ENCODE measurements at regions not wholly inside any gene's neighbourhood (a gene's known extent, or its start where the extent isn't known, plus 50 kb on each side); places are given as distances from the start of the nearest gene placed in this dataset.

- FAIRE-seq, result no peak
- DNase-seq (ENCODE audit: low spot score), result no peak
Measured at GRCh38 chr3:96169111-96169766, 645.2 kb upstream of the EPHA6 start.

GRCh38 chr3:96172917-96173316 lies 641.5 kb upstream of the EPHA6 start:
- DNase-seq (ENCODE audit: low spot score) (no peak), FAIRE-seq (no peak)

DNA sequence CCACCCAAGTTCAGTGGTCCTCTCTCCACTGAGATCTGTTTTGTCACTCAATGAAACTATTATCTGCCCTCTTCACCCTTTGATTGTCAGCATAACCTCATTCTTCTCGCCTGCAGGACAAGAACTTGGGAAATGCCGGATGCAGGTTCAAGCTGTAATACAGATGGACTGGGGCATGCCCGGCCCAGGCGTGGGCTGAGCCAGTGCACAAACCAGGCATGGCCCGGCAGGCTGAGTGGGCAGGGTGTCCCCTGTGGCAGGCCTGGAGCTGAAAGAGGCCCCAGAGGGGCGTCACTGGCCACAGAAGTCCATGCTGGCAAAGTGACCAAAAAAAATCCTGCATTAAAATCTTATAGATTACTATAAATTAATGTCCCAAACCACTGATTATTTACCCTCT lies 638.9 kb upstream of the EPHA6 start:
- DNase-seq (ENCODE audit: low spot score) (no peak), FAIRE-seq (no peak)

DNA sequence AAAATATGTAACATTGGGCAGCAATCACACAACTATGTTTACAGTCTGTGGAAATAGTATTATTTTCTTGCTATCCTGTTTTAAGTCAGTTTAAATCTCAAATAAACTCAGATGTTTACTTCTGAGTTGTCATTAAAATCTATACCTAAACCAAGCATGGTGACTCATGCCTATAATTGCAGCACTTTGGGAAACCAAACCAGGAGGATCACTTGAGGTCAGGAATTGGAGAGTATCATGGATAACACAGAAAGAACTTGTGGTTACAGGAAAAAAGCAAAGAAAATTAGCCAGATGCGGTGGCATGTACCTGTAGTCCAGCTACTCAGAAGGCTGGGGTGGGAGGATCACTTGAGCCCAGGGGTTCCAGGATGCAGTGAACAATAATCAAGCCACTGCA lies 631.6 kb upstream of the EPHA6 start:
- DNase-seq (ENCODE audit: low spot score) (no peak), FAIRE-seq (no peak)

DNA sequence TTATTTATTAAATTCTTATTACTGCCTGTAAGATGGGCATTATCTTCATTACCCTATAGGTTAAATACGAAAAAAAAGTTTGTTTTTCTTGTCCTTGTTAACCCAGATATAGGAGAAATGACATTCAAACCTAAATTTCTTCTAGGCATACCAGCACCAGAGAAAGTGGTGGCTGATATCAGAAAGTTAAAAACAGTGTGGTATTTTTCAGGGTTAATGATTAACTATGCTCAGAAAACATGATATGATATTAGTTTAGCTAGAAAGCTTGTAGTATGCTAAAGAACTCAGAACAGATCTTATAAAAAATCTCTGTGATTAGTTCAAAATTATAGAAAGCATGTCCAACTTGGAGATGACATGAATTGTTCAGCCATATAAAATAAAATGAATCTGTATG lies 630.5 kb upstream of the EPHA6 start:
- FAIRE-seq (no peak), DNase-seq (ENCODE audit: low spot score) (no peak)

- DNase-seq (ENCODE audit: low spot score), result no peak
- no peak for FAIRE-seq
Measured at GRCh38 chr3:96190024-96190616, 624.3 kb upstream of the EPHA6 start.

GRCh38 chr3:96192966-96193550 lies 621.3 kb upstream of the EPHA6 start:
- FAIRE-seq (no peak), DNase-seq (ENCODE audit: low spot score) (no peak)

DNA sequence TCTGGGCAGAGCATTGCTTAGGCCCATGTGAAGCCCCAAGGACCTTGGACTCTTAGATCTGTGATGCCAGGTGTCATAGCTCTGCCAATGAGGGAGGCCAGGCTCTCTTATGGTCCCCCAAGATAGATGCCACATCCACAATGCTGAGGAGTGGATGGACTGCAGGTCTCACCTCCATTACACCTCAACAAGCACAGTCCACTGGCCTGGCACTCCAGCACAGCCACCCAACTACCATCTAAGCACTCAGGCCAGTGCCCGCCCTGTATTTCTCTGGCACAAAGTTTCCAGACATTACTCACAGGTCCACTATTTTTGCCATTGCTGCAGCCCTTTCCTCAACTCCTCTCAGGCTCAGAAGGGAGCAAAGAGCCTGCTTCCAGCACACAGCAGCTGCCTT lies 613.5 kb upstream of the EPHA6 start:
- DNase-seq (ENCODE audit: low spot score) (no peak), FAIRE-seq (no peak)

- FAIRE-seq (no peak), DNase-seq (ENCODE audit: low spot score) (no peak)
Measured at GRCh38 chr3:96201463-96201862, 612.9 kb upstream of the EPHA6 start.

GRCh38 chr3:96202181-96202580 lies 612.2 kb upstream of the EPHA6 start:
- DNase-seq (ENCODE audit: low spot score) (no peak), FAIRE-seq (no peak)

DNA sequence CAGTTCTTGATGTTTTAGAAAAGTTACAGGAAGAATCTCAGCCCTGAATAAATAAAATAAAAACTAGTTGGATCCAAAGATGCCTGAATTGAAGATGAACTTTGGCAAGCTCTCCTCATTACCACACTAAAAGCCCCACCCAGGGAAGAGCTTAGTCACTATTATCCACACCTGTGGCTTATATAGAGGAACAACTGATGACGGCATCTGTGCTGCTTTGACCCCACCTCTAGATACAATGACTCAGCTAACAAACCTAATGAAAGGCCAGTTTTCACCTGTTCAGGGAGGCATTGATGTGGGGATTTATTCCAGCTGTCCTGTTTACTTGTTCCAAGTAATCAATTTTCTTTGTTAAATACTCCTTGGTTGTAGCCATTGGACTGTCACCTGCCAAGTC lies 604.7 kb upstream of the EPHA6 start:
- FAIRE-seq (no peak), DNase-seq (ENCODE audit: low spot score) (no peak)

DNA sequence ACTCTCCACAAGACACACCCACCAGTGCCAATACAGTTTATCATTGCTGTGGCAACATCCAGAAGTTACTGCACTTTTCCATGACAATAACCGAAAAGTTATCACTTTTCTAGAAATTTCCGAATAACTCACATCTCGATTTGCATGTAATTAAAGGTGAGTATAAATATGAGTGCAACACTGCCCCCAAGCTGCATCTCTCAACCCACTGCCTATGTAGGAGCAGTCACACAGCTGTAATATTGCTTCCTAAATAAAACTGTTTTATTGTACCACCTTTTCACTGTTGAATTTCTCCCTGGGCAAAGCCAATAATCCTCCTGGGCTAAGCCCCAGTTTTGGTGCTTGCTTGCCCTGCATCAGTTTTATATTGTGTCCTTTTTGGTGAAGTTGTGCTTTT lies 601.0 kb upstream of the EPHA6 start:
- no peak for FAIRE-seq

DNA sequence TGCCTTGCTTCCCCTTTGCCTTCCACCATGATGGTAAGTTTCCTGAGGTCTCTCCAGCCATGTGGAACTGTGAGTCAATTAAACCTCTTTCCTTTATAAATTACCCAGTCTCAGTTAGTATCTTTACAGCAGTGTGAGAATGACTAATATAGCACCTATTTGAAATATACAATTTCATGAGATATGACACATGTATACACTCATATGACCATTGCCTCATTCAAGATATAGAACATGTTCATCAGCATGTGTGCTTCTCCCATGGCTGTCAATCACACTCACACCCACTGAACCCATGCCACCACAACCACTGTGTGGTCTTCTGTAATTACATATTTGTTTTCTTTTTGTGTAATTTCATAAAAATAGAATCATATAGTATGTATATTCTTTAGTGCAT lies 599.5 kb upstream of the EPHA6 start:
- DNase-seq (ENCODE audit: low spot score) (no peak), FAIRE-seq (no peak)

More for the DNA sequence above, 601.0 kb upstream of the EPHA6 start:
- DNase-seq (ENCODE audit: low spot score), result no peak

GRCh38 chr3:96225494-96225893 lies 588.9 kb upstream of the EPHA6 start:
- FAIRE-seq (no peak), DNase-seq (ENCODE audit: low spot score) (no peak)

DNA sequence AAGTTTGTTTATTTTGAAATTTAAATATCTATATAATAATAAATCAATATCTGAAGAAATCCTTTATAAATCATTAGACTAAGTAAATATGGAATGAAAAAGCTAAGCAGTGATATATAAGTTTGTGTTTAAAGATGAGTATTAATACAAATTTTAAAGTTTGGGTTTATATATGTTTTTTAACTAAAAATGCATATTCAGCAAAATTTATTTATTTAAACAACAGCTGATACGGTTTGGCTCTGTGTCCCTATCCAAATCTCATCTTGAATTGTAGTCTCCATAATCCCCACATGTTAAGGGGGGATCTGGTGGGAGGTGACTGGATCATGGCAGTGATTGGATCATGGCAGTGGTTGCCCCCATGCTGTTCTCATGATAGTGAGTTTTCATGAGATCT lies 580.7 kb upstream of the EPHA6 start:
- FAIRE-seq, result peak; percentile 63

GRCh38 chr3:96236522-96236921 lies 577.9 kb upstream of the EPHA6 start:
- FAIRE-seq, result no peak
- DNase-seq (ENCODE audit: low spot score), result no peak

More for the DNA sequence above, 580.7 kb upstream of the EPHA6 start:
- DNase-seq (ENCODE audit: low spot score), result no peak

- peak; percentile 76 for FAIRE-seq
- DNase-seq (ENCODE audit: low spot score), result no peak
Measured at GRCh38 chr3:96259299-96259698, 555.1 kb upstream of the EPHA6 start.

DNA sequence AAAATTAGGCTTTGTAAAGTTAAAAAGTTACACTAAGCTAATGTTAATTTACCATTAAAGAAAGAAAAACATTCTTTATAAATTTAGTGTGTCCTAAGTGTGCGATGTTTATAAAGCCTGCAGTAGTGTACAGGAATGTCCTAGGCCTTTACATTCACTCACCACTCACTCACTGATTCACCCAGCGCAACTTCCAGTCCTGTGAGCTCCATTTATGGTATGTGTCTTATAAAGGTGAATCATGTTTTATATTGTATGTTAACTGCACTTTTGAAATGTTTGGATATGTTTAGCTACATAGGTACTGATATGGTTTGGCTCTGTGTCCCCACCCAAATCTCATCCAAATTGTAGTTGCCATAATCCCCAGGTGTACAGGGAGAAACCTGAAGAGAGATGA lies 549.7 kb upstream of the EPHA6 start:
- FAIRE-seq (no peak), DNase-seq (ENCODE audit: low spot score) (no peak)

DNA sequence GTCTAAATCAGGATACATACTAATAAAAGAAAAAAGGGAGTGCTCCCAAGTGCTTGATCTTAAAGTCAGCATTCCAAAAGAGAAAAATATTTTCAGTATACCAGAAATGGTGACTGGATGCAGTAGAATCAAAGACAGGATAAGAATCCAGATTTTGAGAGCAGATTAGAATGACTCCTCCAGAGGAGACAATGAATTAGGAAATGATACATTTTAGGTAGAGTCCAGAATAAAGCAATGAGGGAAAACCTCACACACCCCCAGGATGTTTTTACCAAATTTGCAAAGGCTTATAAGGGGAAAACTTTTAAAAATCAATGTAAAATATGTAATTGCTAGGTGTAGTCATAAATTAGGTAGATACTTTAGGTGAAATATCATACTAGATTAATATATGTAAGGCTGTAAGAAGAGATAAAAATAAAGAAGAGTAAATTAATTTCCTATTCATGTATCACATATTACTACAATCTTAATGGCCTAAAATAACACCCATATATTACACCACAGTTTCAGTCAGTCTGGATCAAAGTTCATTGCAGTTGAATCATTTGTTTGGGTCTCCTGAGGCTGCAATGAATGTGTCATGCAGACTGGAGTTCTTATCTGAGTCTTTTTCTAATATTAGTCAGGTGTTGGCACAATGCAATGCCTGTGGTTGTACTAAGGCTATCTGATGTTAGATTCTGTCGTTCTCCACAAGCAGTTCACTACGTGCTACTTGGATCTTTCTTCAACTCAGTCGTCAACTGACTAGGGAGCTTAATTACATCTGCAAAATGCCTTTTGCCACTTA lies 547.8 kb upstream of the EPHA6 start:
- FAIRE-seq (peak; percentile 89), DNase-seq (ENCODE audit: low spot score) (peak; percentile 72)

DNA sequence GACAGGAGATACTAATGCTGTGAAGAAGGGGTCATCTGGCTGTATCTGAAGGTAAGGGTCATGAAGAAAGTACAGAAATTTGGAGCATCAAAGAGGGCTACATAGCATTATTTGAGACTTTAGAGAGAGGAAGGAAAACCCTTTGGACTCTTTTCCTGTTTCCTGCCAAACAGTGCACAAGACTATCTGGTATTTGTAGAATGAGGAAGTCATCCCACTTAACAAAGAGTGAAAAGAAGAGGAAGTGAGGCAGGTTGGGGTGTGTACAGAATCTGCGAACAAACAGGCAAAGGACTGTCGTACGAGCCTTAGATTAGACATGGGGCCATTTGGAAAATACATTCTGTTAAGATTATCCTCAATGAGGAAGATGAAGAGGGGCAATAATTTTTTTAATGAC lies 546.8 kb upstream of the EPHA6 start:
- no peak for FAIRE-seq
- no peak for DNase-seq (ENCODE audit: low spot score)

DNA sequence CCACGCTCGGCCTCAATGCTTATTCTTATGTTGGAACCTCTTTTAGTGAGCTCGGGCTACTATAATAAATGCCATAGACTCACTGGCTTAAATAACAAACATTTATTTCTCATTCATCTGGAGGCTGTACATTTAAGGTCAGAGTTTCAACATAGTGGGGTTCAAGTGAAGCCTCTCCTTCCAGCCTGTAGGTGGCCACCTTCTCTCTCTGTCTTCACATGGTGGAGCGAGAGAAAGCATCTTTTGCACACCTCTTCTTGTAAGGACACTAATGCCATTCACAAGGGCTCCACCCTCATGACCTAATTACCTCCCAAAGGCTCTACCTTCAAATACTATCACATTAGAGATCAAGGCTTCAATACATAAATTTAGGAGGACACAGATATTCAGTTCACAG lies 520.3 kb upstream of the EPHA6 start:
- DNase-seq (ENCODE audit: low spot score) (no peak), FAIRE-seq (no peak)

DNA sequence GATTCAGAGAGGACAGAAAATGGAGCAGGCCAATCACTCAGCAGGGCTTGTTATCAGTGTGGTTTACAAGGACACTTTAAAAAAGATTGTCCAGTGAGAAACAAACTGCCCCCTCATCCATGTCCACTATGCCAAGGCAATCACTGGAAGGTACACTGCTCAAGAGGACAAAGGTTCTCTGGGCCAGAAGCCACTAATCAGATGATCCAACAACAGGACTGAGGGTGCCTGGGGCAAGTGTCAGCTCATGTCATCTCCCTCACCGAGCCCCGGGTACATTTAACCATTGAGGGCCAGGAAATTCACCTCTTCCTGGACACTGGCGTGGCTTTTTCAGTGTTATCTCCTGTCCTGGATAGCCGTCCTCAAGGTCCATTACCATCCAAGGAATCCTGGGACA lies 513.7 kb upstream of the EPHA6 start:
- FAIRE-seq, result no peak
- DNase-seq (ENCODE audit: low spot score), result no peak
